Progenitor cell of endocrine pancreas (in vitro differentiated cells): ENCODE measurements at regions not wholly inside any gene's neighbourhood (a gene's known extent, or its start where the extent isn't known, plus 50 kb on each side); places are given as distances from the start of the nearest gene placed in this dataset.
A peak's percentile ranks its signal among the peaks of the same experiment; 100 is the strongest.

Experiments used
- DNase-seq: peaks from one replicate; pipeline ENCODE4 v3.0.0; 2021; ENCODE audit warnings: low spot score; ENCODE audit not compliant: unreplicated experiment
- H3K27ac Mint-ChIP-seq: 2 replicates; pipeline ENCODE4 v1.8.0; 2021; ENCODE audit warnings: mild to moderate bottlenecking, moderate library complexity, mixed read lengths
- H3K27me3 Mint-ChIP-seq: 2 replicates; pipeline ENCODE4 v1.8.0; 2021; ENCODE audit warnings: mixed read lengths
- H3K36me3 Mint-ChIP-seq: 2 replicates; pipeline ENCODE4 v1.8.0; 2022; ENCODE audit warnings: mixed read lengths; ENCODE audit not compliant: insufficient read depth
- H3K4me1 Mint-ChIP-seq: 2 replicates; pipeline ENCODE4 v1.8.0; 2021; ENCODE audit warnings: low read depth, mixed read lengths
- H3K4me3 Mint-ChIP-seq: 2 replicates; pipeline ENCODE4 v1.8.0; 2021; ENCODE audit warnings: low read depth, mild to moderate bottlenecking, moderate library complexity, mixed read lengths
- H3K9me3 Mint-ChIP-seq: 2 replicates; pipeline ENCODE4 v1.8.0; 2021; ENCODE audit warnings: low read depth, mixed read lengths
- CTCF ChIP-seq: fragments of 200-600 bp; sonication (generic); IDR thresholded peaks from one replicate; pipeline ENCODE4 v1.5.0; 2021; ENCODE audit warnings: antibody characterized with exemption, mild to moderate bottlenecking; ENCODE audit not compliant: unreplicated experiment

- H3K4me1 Mint-ChIP-seq, result no peaks in the 10 kb centered on the region
- no peak overlapping the region for H3K27ac Mint-ChIP-seq
- no peak for TF ChIP-seq CTCF
- no peaks in the 10 kb centered on the region for H3K9me3 Mint-ChIP-seq
- no peak overlapping the region for H3K4me3 Mint-ChIP-seq
- H3K27me3 Mint-ChIP-seq, result peaks cover 3% of the 10 kb centered on the region
- H3K36me3 Mint-ChIP-seq, result no peaks in the 10 kb centered on the region
- DNase-seq, result no peak
Observed at GRCh38 chr3:135497979-135498378, 467.5 kb upstream of the PPP2R3A start.

- H3K4me3 Mint-ChIP-seq, result no peak overlapping the region
- H3K36me3 Mint-ChIP-seq, result no peaks in the 10 kb centered on the region
- no peak for TF ChIP-seq CTCF
- H3K27ac Mint-ChIP-seq, result no peak overlapping the region
- peaks cover 11% of the 10 kb centered on the region for H3K27me3 Mint-ChIP-seq
- H3K4me1 Mint-ChIP-seq, result no peaks in the 10 kb centered on the region
- no peaks in the 10 kb centered on the region for H3K9me3 Mint-ChIP-seq
- DNase-seq, result no peak
Observed at GRCh38 chr3:135499426-135499825, 466.1 kb upstream of the PPP2R3A start.

GRCh38 chr3:135500034-135500433 lies 465.5 kb upstream of the PPP2R3A start:
- Mint-ChIP-seq H3K4me1 (no peaks in the 10 kb centered on the region), H3K4me3 (no peak overlapping the region), H3K27me3 (peaks cover 13% of the 10 kb centered on the region), H3K9me3 (no peaks in the 10 kb centered on the region), H3K27ac (no peak overlapping the region), H3K36me3 (no peaks in the 10 kb centered on the region)
- no peak for TF ChIP-seq CTCF
- DNase-seq, result no peak

GRCh38 chr3:135503065-135503759 lies 462.3 kb upstream of the PPP2R3A start:
- H3K9me3 Mint-ChIP-seq, result no peaks in the 10 kb centered on the region
- H3K27me3 Mint-ChIP-seq, result peaks cover 17% of the 10 kb centered on the region
- no peak overlapping the region for H3K27ac Mint-ChIP-seq
- no peaks in the 10 kb centered on the region for H3K4me1 Mint-ChIP-seq
- TF ChIP-seq CTCF, result no peak
- DNase-seq, result no peak
- no peaks in the 10 kb centered on the region for H3K36me3 Mint-ChIP-seq
- H3K4me3 Mint-ChIP-seq, result no peak overlapping the region

- Mint-ChIP-seq H3K27me3 (peaks cover 17% of the 10 kb centered on the region), H3K4me3 (no peak overlapping the region), H3K27ac (no peak overlapping the region), H3K9me3 (peaks cover 8% of the 10 kb centered on the region), H3K36me3 (no peaks in the 10 kb centered on the region), H3K4me1 (no peaks in the 10 kb centered on the region)
- DNase-seq, result peak; percentile 73
- TF ChIP-seq CTCF, result peak; percentile 84
Observed at GRCh38 chr3:135503760-135504686, 461.5 kb upstream of the PPP2R3A start.
